Iris pigment epithelial cell (primary cell): ENCODE measurements at regions not wholly inside any gene's neighbourhood (a gene's known extent, or its start where the extent isn't known, plus 50 kb on each side); places are given as distances from the start of the nearest gene placed in this dataset.

Source experiments
- DNase-seq: peaks from one replicate; pipeline ENCODE4 v3.0.0-alpha.2; 2011; ENCODE audit warnings: low read depth

GRCh38 chr12:18207266-18207665 is 54.1 kb upstream of the PIK3C2G start:
- no peak for DNase-seq

- no peak for DNase-seq
Measured at GRCh38 chr12:18206198-18206597, 55.1 kb upstream of the PIK3C2G start.

GRCh38 chr12:18204053-18204452 is 57.3 kb upstream of the PIK3C2G start:
- no peak for DNase-seq

- no peak for DNase-seq
Measured at GRCh38 chr12:18192119-18192518, 69.2 kb upstream of the PIK3C2G start.

- DNase-seq, result no peak
Measured at GRCh38 chr12:18183141-18183540, 78.2 kb upstream of the PIK3C2G start.

GRCh38 chr12:18171571-18171970 is 81.6 kb upstream of the RERGL start:
- peak; percentile 5 for DNase-seq

- no peak for DNase-seq
Measured at GRCh38 chr12:18168016-18168415, 78.0 kb upstream of the RERGL start.

- DNase-seq, result no peak
Measured at GRCh38 chr12:18165889-18166288, 75.9 kb upstream of the RERGL start.

- DNase-seq, result peak; percentile 52
Measured at GRCh38 chr12:18165422-18165871, 75.5 kb upstream of the RERGL start.

- DNase-seq, result no peak
Measured at GRCh38 chr12:18160901-18161300, 70.9 kb upstream of the RERGL start.

GRCh38 chr12:18158774-18159557 is 69.0 kb upstream of the RERGL start:
- DNase-seq, result peak; percentile 14

GRCh38 chr12:18153826-18154225 is 63.8 kb upstream of the RERGL start:
- DNase-seq, result no peak

GRCh38 chr12:18151036-18151435 is 61.0 kb upstream of the RERGL start:
- DNase-seq, result no peak

GRCh38 chr12:18148961-18149360 is 59.0 kb upstream of the RERGL start:
- DNase-seq, result no peak

GRCh38 chr12:18146363-18146762 is 56.4 kb upstream of the RERGL start:
- DNase-seq, result no peak

GRCh38 chr12:18145924-18146323 is 55.9 kb upstream of the RERGL start:
- DNase-seq, result no peak

- DNase-seq, result peak; percentile 42
Measured at GRCh38 chr12:18141048-18141982, 51.3 kb upstream of the RERGL start.

GRCh38 chr12:18139989-18140596 is 50.1 kb upstream of the RERGL start:
- peak; percentile 30 for DNase-seq
